H1 (cell line): ENCODE measurements at regions not wholly inside any gene's neighbourhood (a gene's known extent, or its start where the extent isn't known, plus 50 kb on each side); places are given as distances from the start of the nearest gene placed in this dataset.
A peak's percentile ranks its signal among the peaks of the same experiment; 100 is the strongest.

Experiments used
- CTCF ChIA-PET: fragments of 300-600 bp; sonication (Branson Sonifier 250); formaldehyde crosslinking; loops from one replicate; lab custom pipeline; 2021; ENCODE audit not compliant: partially characterized antibody; lab: Charles Lee
- POLR2A ChIA-PET: fragments of 300-600 bp; sonication (Branson Sonifier 250); formaldehyde crosslinking; loops from one replicate; lab custom pipeline; 2021; ENCODE audit warnings: inconsistent platforms; ENCODE audit not compliant: partially characterized antibody; lab: Charles Lee
- DNase-seq, 2 experiments: peaks; one replicate each; pipeline versions ENCODE4 v3.0.0 to v3.0.0-alpha.2; 2010 to 2022; ENCODE audit warnings: low spot score in 2 of 2, low read depth in 1 of 2, mixed read lengths in 1 of 2
- FAIRE-seq: peaks from 2 replicates; lab custom pipeline; 2011; peaks lifted over from hg19 to GRCh38; lab: Jason Lieb, UNC
- H2AFZ ChIP-seq: 2 replicates; pipeline ENCODE4 v1.8.1; 2012; ENCODE audit warnings: low read length, inconsistent platforms
- H2AK5ac ChIP-seq: 2 replicates; pipeline ENCODE4 v1.6.1; 2013; ENCODE audit warnings: low read depth, low read length
- H2BK120ac ChIP-seq: replicated peaks from 2 replicates; pipeline ENCODE3; 2013; ENCODE audit warnings: low read depth, low read length, inconsistent platforms
- H2BK12ac ChIP-seq: 2 replicates; pipeline ENCODE4 v1.6.1; 2013; ENCODE audit warnings: low read depth, low read length
- H2BK15ac ChIP-seq: 2 replicates; pipeline ENCODE4 v1.6.1; 2013; ENCODE audit warnings: low read length
- H2BK20ac ChIP-seq: 2 replicates; pipeline ENCODE4 v1.6.1; 2013; ENCODE audit warnings: low read length
- H2BK5ac ChIP-seq: 2 replicates; pipeline ENCODE4 v1.6.1; 2013; ENCODE audit warnings: low read depth, low read length
- H3K14ac ChIP-seq: 2 replicates; pipeline ENCODE4 v1.6.1; 2013; ENCODE audit warnings: inconsistent platforms; ENCODE audit not compliant: insufficient read length
- H3K18ac ChIP-seq: 2 replicates; pipeline ENCODE4 v1.6.1; 2013; ENCODE audit warnings: low read length; ENCODE audit errors: extremely low read depth
- H3K23ac ChIP-seq: 2 replicates; pipeline ENCODE4 v1.6.1; 2013; ENCODE audit warnings: inconsistent platforms; ENCODE audit not compliant: insufficient read length
- H3K23me2 ChIP-seq: 2 replicates; pipeline ENCODE4 v1.6.1; 2013; ENCODE audit warnings: low read depth, low read length
- H3K27ac ChIP-seq: 2 replicates; pipeline ENCODE4 v1.6.1; 2011; ENCODE audit warnings: low read depth, low read length, inconsistent platforms
- H3K27me3 ChIP-seq, 4 experiments: replicated peaks in 1 of 4; 1 replicate in 1 of 4; 2 replicates in 3 of 4; pipeline versions ENCODE4 v1.6.1 to v1.8.1; 2011 to 2013; ENCODE audit warnings: low read length in 3 of 4, mild to moderate bottlenecking in 3 of 4, inconsistent platforms in 2 of 4, mixed read lengths in 2 of 4, moderate library complexity in 1 of 4; ENCODE audit not compliant: control insufficient read depth in 3 of 4, insufficient read depth in 3 of 4; ENCODE audit errors: extremely low read depth in 1 of 4
- H3K36me3 ChIP-seq, 4 experiments: 2 replicates each; pipeline versions ENCODE4 v1.6.1 to v1.8.1; 2011 to 2013; ENCODE audit warnings: mild to moderate bottlenecking in 4 of 4, low read length in 3 of 4, moderate library complexity in 2 of 4, control low read depth in 1 of 4, inconsistent platforms in 1 of 4; ENCODE audit not compliant: insufficient read depth in 4 of 4, control insufficient read depth in 2 of 4
- H3K4ac ChIP-seq: replicated peaks from 2 replicates; pipeline ENCODE3; 2013; ENCODE audit warnings: low read length, low read depth, mixed read lengths, inconsistent platforms; ENCODE audit not compliant: insufficient read length
- H3K4me1 ChIP-seq, 4 experiments: replicated peaks in 1 of 4; 1 replicate in 1 of 4; 2 replicates in 3 of 4; pipeline versions ENCODE4 v1.6.1 to v1.8.1; 2011 to 2013; ENCODE audit warnings: low read length in 3 of 4, inconsistent platforms in 2 of 4, mixed read lengths in 1 of 4; ENCODE audit not compliant: insufficient read depth in 4 of 4, control insufficient read depth in 3 of 4
- H3K4me2 ChIP-seq, 2 experiments: 2 replicates each; pipeline versions ENCODE4 v1.6.1 to v1.8.1; 2011 to 2013; ENCODE audit warnings: low read depth in 2 of 2, low read length in 2 of 2, control low read depth in 1 of 2, inconsistent platforms in 1 of 2, mild to moderate bottlenecking in 1 of 2; ENCODE audit not compliant: insufficient read depth in 1 of 2
- H3K4me3 ChIP-seq, 4 experiments: fragments of 200-600, 300-600 bp in 1 of 4; sonication (generic), shearing (Covaris generic), sonication (Bioruptor Twin) in 1 of 4; 2 replicates each; pipeline versions ENCODE4 v1.5.1 to v1.8.1; 2011 to 2016; ENCODE audit warnings: low read length in 4 of 4, low read depth in 3 of 4, control low read depth in 2 of 4, inconsistent platforms in 2 of 4, mild to moderate bottlenecking in 2 of 4, mixed read lengths in 1 of 4, moderate library complexity in 1 of 4; ENCODE audit not compliant: insufficient read depth in 2 of 4; ENCODE audit errors: extremely low read depth in 1 of 4
- H3K56ac ChIP-seq: replicated peaks from 2 replicates; pipeline ENCODE3; 2013; ENCODE audit warnings: low read depth, mild to moderate bottlenecking, mixed read lengths, low read length, inconsistent platforms; ENCODE audit not compliant: insufficient read length
- H3K79me1 ChIP-seq: 2 replicates; pipeline ENCODE4 v1.6.1; 2013; ENCODE audit warnings: low read depth, low read length, control low read depth
- H3K79me2 ChIP-seq, 2 experiments: 2 replicates each; pipeline versions ENCODE4 v1.6.1 to v1.8.1; 2012 to 2013; ENCODE audit warnings: low read length in 2 of 2, mild to moderate bottlenecking in 2 of 2, inconsistent platforms in 1 of 2; ENCODE audit not compliant: insufficient read depth in 2 of 2, control insufficient read depth in 1 of 2
- H3K9ac ChIP-seq, 4 experiments: replicated peaks in 1 of 4; 1 replicate in 1 of 4; 2 replicates in 3 of 4; pipeline versions ENCODE4 v1.6.1 to v1.8.1; 2011 to 2013; ENCODE audit warnings: low read depth in 3 of 4, low read length in 3 of 4, control low read depth in 2 of 4, mild to moderate bottlenecking in 2 of 4, moderate library complexity in 2 of 4, inconsistent platforms in 1 of 4; ENCODE audit errors: extremely low read depth in 1 of 4
- H3K9me3 ChIP-seq, 2 experiments: 2 replicates each; pipeline versions ENCODE4 v1.6.1 to v1.8.1; 2012 to 2013; ENCODE audit warnings: mild to moderate bottlenecking in 2 of 2, moderate library complexity in 2 of 2, control low read depth in 1 of 2, inconsistent platforms in 1 of 2, low read depth in 1 of 2, low read length in 1 of 2, mixed read lengths in 1 of 2; ENCODE audit not compliant: insufficient read depth in 2 of 2
- H4K20me1 ChIP-seq, 2 experiments: replicated peaks in 1 of 2; 2 replicates each; pipeline versions ENCODE3 to v1.8.1; 2011 to 2013; ENCODE audit warnings: inconsistent platforms in 2 of 2, low read length in 2 of 2, mild to moderate bottlenecking in 1 of 2; ENCODE audit not compliant: insufficient read depth in 2 of 2, control insufficient read depth in 1 of 2
- H4K5ac ChIP-seq: 2 replicates; pipeline ENCODE4 v1.6.1; 2013; ENCODE audit warnings: low read length, low read depth, mixed read lengths, inconsistent platforms; ENCODE audit not compliant: insufficient read length
- H4K8ac ChIP-seq: 2 replicates; pipeline ENCODE4 v1.8.0; 2013; ENCODE audit warnings: mild to moderate bottlenecking, moderate library complexity, low read length, inconsistent platforms; ENCODE audit not compliant: insufficient read depth; ENCODE audit errors: extremely low read depth
- H4K91ac ChIP-seq: replicated peaks from 2 replicates; pipeline ENCODE3; 2013; ENCODE audit warnings: low read length, mixed read lengths, inconsistent platforms; ENCODE audit not compliant: insufficient read length
- EZH2 ChIP-seq: fragments of 200-600 bp; sonication (generic); IDR thresholded peaks from 2 replicates; pipeline ENCODE4 v1.7.1; 2012; ENCODE audit warnings: low read depth, mild to moderate bottlenecking, moderate library complexity, low read length, inconsistent platforms; ENCODE audit not compliant: severe bottlenecking
- MAFK ChIP-seq: IDR thresholded peaks from 2 replicates; pipeline ENCODE4 v1.6.1; 2012; ENCODE audit warnings: low read depth, mild to moderate bottlenecking, improper control_type of control experiment, low read length
- NANOG ChIP-seq: IDR thresholded peaks from 2 replicates; pipeline ENCODE4 v1.6.1; 2011; ENCODE audit warnings: low read length, low read depth, mild to moderate bottlenecking, inconsistent platforms; ENCODE audit not compliant: insufficient read depth, poor library complexity, severe bottlenecking
- RAD21 ChIP-seq, 2 experiments: IDR thresholded peaks in 1 of 2; conservative IDR thresholded peaks in 1 of 2; 2 replicates each; pipeline ENCODE4 v1.6.1; 2011; ENCODE audit warnings: low read depth in 2 of 2, low read length in 2 of 2, improper control_type of control experiment in 1 of 2, inconsistent platforms in 1 of 2, mild to moderate bottlenecking in 1 of 2, moderate library complexity in 1 of 2
- SIRT6 ChIP-seq: IDR thresholded peaks from one replicate; pipeline ENCODE4 v1.7.1; 2012; ENCODE audit warnings: low read length, inconsistent platforms
- WGBS, 2 experiments: shearing (Covaris generic) in 1 of 2; methylation state at CpG; one replicate each; pipeline versions ENCODE4 v1.1.6 to v1.1.7; 2013 to 2015; ENCODE audit warnings: low lambda C conversion rate in 2 of 2, mixed read lengths in 2 of 2, inconsistent platforms in 1 of 2, low coverage in 1 of 2, missing lambda C conversion rate in 1 of 2; ENCODE audit not compliant: insufficient replicate concordance in 2 of 2, insufficient coverage in 1 of 2, insufficient read length in 1 of 2; ENCODE audit errors: extremely low coverage in 1 of 2, missing lambda C conversion rate in 1 of 2; 5-methylcytosine and 5-hydroxymethylcytosine counted together
- TF ChIP-seq, protein P1 (sequence below), 3 experiments: IDR thresholded peaks; 1 replicate in 2 of 3; 2 replicates in 1 of 3; pipeline versions ENCODE4 v1.5.1 to v1.6.1; 2011; ENCODE audit warnings: low read length in 3 of 3, mild to moderate bottlenecking in 3 of 3, inconsistent platforms in 2 of 3, low read depth in 1 of 3, moderate library complexity in 1 of 3; ENCODE audit not compliant: insufficient read depth in 1 of 3; ENCODE audit errors: control extremely low read depth in 1 of 3
- TF ChIP-seq, protein P2 (sequence below): IDR thresholded peaks from 2 replicates; pipeline ENCODE4 v1.6.1; 2011; ENCODE audit warnings: low read depth, mild to moderate bottlenecking, low read length; ENCODE audit not compliant: insufficient read depth

DNA sequence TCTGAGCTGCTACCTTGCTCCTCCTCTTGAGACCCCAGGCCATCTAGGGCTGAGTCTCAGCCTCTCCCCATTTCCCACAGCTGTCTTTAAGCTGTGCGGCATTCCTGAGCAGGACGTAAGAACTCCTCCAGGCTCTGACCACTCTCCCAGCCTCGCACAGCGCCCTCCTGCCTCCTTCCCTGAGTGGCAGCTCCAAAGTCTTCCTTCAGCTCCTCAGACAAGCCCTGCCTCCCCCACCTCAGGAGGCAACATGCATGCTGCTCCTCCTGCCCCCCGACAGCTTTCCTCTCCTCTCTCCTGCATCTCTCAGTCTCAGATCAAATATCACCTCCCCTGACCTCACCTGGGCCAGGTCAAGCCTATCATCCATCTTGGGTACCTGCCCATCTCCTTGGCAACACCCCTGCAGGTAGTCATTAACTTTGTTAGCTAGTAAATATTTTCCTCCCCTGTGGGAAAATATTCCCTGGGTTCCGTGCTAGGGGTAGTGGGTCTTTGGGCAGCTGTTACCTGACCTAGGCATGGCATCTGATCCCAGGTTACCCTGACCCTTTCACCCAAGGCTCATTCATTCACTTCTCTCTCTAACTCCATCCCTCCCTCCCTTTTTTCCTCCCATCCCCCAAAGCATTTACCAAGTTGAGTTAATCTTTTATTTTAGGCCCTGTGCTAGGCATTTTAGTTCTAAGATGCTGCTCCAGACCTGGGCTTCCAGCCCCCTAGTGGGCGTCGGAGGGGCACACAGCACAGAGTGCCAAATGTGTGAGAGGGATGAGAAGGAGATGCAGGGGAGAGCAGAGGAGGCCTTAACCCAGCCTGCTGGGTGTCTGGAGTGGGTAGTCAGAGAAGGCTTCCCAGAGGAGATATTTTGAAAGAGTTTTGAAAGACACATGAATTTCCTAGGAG, 419.9 kb downstream of the PTPRU start:
- Histone ChIP-seq H2AK5ac (no peak overlapping the region), H3K18ac (no peak overlapping the region), H3K4me3 (no peak overlapping the region), H3K27ac (no peak overlapping the region), H3K4me1 (peaks cover 0 to 5% (median under 1%) of the 10 kb centered on the region in 4 experiments; a peak in 3 of 7 replicates), H3K14ac (no peak overlapping the region), H4K8ac (no peak overlapping the region), H2BK120ac (no peak overlapping the region), H3K4me2 (no peak overlapping the region), H2BK12ac (no peak overlapping the region), H4K5ac (no peak overlapping the region)
- WGBS, 2 experiments: 62% methylated on average over 8 of the region's 8 CpGs; no CpG with 5 or more reads in 1 of the 2 experiments
- CTCF ChIA-PET: interaction anchor here (0.6 to 3.3 kb wide), 35 partner anchors 8 to 455 kb away, joined by 3 to 26 read pairs (median 4); no protein-coding TSS in a partner anchor
- TF ChIP-seq, protein P1, sequence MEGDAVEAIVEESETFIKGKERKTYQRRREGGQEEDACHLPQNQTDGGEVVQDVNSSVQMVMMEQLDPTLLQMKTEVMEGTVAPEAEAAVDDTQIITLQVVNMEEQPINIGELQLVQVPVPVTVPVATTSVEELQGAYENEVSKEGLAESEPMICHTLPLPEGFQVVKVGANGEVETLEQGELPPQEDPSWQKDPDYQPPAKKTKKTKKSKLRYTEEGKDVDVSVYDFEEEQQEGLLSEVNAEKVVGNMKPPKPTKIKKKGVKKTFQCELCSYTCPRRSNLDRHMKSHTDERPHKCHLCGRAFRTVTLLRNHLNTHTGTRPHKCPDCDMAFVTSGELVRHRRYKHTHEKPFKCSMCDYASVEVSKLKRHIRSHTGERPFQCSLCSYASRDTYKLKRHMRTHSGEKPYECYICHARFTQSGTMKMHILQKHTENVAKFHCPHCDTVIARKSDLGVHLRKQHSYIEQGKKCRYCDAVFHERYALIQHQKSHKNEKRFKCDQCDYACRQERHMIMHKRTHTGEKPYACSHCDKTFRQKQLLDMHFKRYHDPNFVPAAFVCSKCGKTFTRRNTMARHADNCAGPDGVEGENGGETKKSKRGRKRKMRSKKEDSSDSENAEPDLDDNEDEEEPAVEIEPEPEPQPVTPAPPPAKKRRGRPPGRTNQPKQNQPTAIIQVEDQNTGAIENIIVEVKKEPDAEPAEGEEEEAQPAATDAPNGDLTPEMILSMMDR (IDR thresholded peaks at IDR 0.05; ENCODE audit: control extremely low read depth in 1 of 3, insufficient read depth in 1 of 3, low read depth in 1 of 3, low read length in 3 of 3): peak; percentile 72 to 80 (median 79)
- no peak for TF ChIP-seq NANOG
- no peak for TF ChIP-seq EZH2
- no peak for TF ChIP-seq SIRT6
- TF ChIP-seq MAFK: no peak
- TF ChIP-seq, protein P2, sequence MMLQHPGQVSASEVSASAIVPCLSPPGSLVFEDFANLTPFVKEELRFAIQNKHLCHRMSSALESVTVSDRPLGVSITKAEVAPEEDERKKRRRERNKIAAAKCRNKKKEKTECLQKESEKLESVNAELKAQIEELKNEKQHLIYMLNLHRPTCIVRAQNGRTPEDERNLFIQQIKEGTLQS: no peak
- TF ChIP-seq RAD21 (IDR thresholded peaks at IDR 0.05 in 1 of 2, conservative IDR thresholded peaks at IDR 0.05 in 1 of 2; ENCODE audit: low read depth in 2 of 2, low read length in 2 of 2): peak; percentile 61 to 73
- TF ChIP-seq, all 59 proteins: peak for 2
- no peak overlapping the region for H2BK20ac ChIP-seq
- DNase-seq (peak in 1 of 2 experiments; percentile 69), FAIRE-seq (no peak)
- no peak overlapping the region for H2BK5ac ChIP-seq
- H3K27me3 ChIP-seq: no peaks in the 10 kb centered on the region
- H4K91ac ChIP-seq: no peak overlapping the region
- no peaks in the 10 kb centered on the region for H3K79me1 ChIP-seq
- H3K9me3 ChIP-seq: 0 out of 4 replicates have a peak, but pooled peaks cover 0 to 3% of the 10 kb centered on the region in 2 experiments
- POLR2A ChIA-PET: no interaction called here
- no peaks in the 10 kb centered on the region for H3K36me3 ChIP-seq
- no peak overlapping the region for H3K4ac ChIP-seq
- H3K79me2 ChIP-seq: no peaks in the 10 kb centered on the region
- no peak overlapping the region for H3K56ac ChIP-seq
- no peaks in the 10 kb centered on the region for H3K23me2 ChIP-seq
- H4K20me1 ChIP-seq: no peaks in the 10 kb centered on the region
- H3K9ac ChIP-seq: no peak overlapping the region
- no peak overlapping the region for H2BK15ac ChIP-seq
- no peak overlapping the region for H3K23ac ChIP-seq
- no peak overlapping the region for H2AFZ ChIP-seq
